ENCODE measurements at regions not wholly inside any gene's neighbourhood (a gene's known extent, or its start where the extent isn't known, plus 50 kb on each side); places are given as distances from the start of the nearest gene placed in this dataset.
"Not testable (repeated sequence)": the region's sequence is repeated elsewhere in the genome, so short reads cannot be mapped to it uniquely, and the experiment has no call there.

- H3K27me3 ChIP-seq (ENCODE audit: control insufficient read depth in 3 of 3, insufficient read depth in 3 of 3, low read length in 3 of 3), result no peaks in the 10 kb centered on the region
- H3K9me3 ChIP-seq (ENCODE audit: control insufficient read depth in 2 of 2, insufficient read depth in 1 of 2, low read depth in 1 of 2, low read length in 1 of 2), result no peaks in the 10 kb centered on the region
- H3K4me1 ChIP-seq (ENCODE audit: control insufficient read depth in 3 of 3, insufficient read depth in 2 of 3, low read depth in 1 of 3, low read length in 2 of 3), result no peaks in the 10 kb centered on the region
- FAIRE-seq, result no peak
- no peak overlapping the region for H3K27ac ChIP-seq (ENCODE audit: low read depth in 1 of 3, low read length in 2 of 3)
- WGBS, 3 donors, result 80 to 89% (median 88%) methylated on average over 1 of the region's 1 CpG
- DNase-seq, result no peak
- no peaks in the 10 kb centered on the region for H3K36me3 ChIP-seq (ENCODE audit: control insufficient read depth in 3 of 3, insufficient read depth in 2 of 3, low read depth in 1 of 3, low read length in 3 of 3)
- no peak overlapping the region for H3K4me3 ChIP-seq (ENCODE audit: low read depth in 1 of 3, low read length in 3 of 3)
Observed at GRCh38 chr18:30595942-30596341, 446.6 kb downstream of the DSC3 start.

GRCh38 chr18:30594911-30595310 is 447.6 kb downstream of the DSC3 start:
- H3K27ac ChIP-seq (ENCODE audit: low read depth in 1 of 3, low read length in 2 of 3); H3K4me1 ChIP-seq (ENCODE audit: control insufficient read depth in 3 of 3, insufficient read depth in 2 of 3, low read depth in 1 of 3, low read length in 2 of 3); H3K4me3 ChIP-seq (ENCODE audit: low read depth in 1 of 3, low read length in 3 of 3); H3K27me3 ChIP-seq (ENCODE audit: control insufficient read depth in 3 of 3, insufficient read depth in 3 of 3, low read length in 3 of 3); H3K36me3 ChIP-seq (ENCODE audit: control insufficient read depth in 3 of 3, insufficient read depth in 2 of 3, low read depth in 1 of 3, low read length in 3 of 3); FAIRE-seq; H3K9me3 ChIP-seq (ENCODE audit: control insufficient read depth in 2 of 2, insufficient read depth in 1 of 2, low read depth in 1 of 2, low read length in 1 of 2); DNase-seq: not testable (repeated sequence)
- WGBS, 3 donors, result 90 to 94% (median 91%) methylated on average over 18 of the region's 18 CpGs

DNA sequence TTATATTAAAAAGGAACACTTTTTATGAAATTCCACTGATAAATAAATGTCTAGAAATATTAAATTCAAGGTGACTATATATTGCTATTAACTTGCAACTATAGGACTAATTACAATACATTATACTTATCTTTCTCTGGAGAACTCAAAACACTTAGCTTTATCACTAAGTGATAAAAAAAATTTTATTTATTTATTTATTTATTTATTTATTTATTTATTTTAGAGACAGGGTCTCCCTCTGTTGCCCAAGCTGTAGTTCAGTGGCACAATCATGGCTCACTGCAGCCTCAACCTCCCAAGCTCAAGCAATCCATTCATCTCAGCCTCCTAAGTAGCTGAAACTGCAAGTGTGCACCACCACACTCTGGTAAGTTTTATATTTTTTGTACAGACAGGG is 451.1 kb downstream of the DSC3 start:
- no peaks in the 10 kb centered on the region for H3K4me1 ChIP-seq (ENCODE audit: control insufficient read depth in 3 of 3, insufficient read depth in 2 of 3, low read depth in 1 of 3, low read length in 2 of 3)
- no peaks in the 10 kb centered on the region for H3K27me3 ChIP-seq (ENCODE audit: control insufficient read depth in 3 of 3, insufficient read depth in 3 of 3, low read length in 3 of 3)
- no peak overlapping the region for H3K27ac ChIP-seq (ENCODE audit: low read depth in 1 of 3, low read length in 2 of 3)
- no peaks in the 10 kb centered on the region for H3K9me3 ChIP-seq (ENCODE audit: control insufficient read depth in 2 of 2, insufficient read depth in 1 of 2, low read depth in 1 of 2, low read length in 1 of 2)
- DNase-seq (no peak), FAIRE-seq (no peak)
- H3K4me3 ChIP-seq (ENCODE audit: low read depth in 1 of 3, low read length in 3 of 3), result no peak overlapping the region
- H3K36me3 ChIP-seq (ENCODE audit: control insufficient read depth in 3 of 3, insufficient read depth in 2 of 3, low read depth in 1 of 3, low read length in 3 of 3), result no peaks in the 10 kb centered on the region

DNA sequence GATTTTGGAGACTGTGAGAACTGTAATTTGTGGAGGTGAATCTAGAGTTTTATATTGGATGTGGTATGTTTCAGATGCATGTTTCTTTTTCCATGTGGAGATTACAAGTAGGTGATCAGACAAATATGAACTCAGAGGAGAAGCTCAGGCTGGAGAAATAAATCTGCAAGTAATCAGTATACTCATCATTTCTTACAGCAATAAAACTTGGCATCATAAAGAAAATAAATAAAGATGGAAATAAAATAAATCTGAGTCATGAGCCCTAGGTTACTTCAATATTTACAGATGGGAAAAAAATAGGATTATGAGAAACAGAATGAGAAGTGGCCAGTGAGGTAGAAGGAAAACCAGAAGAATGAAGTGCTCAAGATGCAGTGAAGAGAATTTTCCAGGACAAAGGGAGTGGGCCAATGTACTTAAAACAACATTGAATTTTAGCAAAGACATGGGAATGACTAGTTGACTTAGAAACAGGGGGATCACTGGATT is 453.8 kb downstream of the DSC3 start:
- Histone ChIP-seq H3K4me1 (ENCODE audit: control insufficient read depth in 3 of 3, insufficient read depth in 2 of 3, low read depth in 1 of 3, low read length in 2 of 3) (no peaks in the 10 kb centered on the region), H3K36me3 (ENCODE audit: control insufficient read depth in 3 of 3, insufficient read depth in 2 of 3, low read depth in 1 of 3, low read length in 3 of 3) (no peaks in the 10 kb centered on the region), H3K4me3 (ENCODE audit: low read depth in 1 of 3, low read length in 3 of 3) (no peak overlapping the region), H3K27ac (ENCODE audit: low read depth in 1 of 3, low read length in 2 of 3) (no peak overlapping the region), H3K27me3 (ENCODE audit: control insufficient read depth in 3 of 3, insufficient read depth in 3 of 3, low read length in 3 of 3) (no peaks in the 10 kb centered on the region), H3K9me3 (ENCODE audit: control insufficient read depth in 2 of 2, insufficient read depth in 1 of 2, low read depth in 1 of 2, low read length in 1 of 2) (no peaks in the 10 kb centered on the region)
- no peak for FAIRE-seq
- no peak for DNase-seq

DNA sequence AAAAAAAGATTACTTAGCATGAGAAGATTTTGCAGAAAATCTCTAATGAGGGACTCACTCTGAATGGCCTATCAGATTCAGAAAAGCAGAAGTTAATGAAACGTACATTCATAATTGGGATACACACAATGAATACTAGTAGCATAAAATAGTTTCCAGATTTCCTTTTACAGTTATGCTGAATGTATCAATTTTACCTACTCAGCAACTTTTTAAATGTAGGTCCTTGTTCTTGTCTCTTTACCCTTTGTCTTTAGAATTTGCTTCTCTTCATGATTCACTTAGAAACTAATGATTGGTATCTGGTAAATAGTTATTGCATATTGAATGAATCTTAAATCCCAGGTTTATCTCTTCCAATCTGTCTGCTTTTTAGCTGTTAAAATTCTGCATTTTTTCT is 458.8 kb downstream of the DSC3 start:
- no peak overlapping the region for H3K4me3 ChIP-seq (ENCODE audit: low read depth in 1 of 3, low read length in 3 of 3)
- FAIRE-seq (no peak), DNase-seq (no peak)
- WGBS, 3 donors, result 44 to 71% (median 54%) methylated on average over 1 of the region's 1 CpG
- H3K9me3 ChIP-seq (ENCODE audit: control insufficient read depth in 2 of 2, insufficient read depth in 1 of 2, low read depth in 1 of 2, low read length in 1 of 2), result no peaks in the 10 kb centered on the region
- no peaks in the 10 kb centered on the region for H3K27me3 ChIP-seq (ENCODE audit: control insufficient read depth in 3 of 3, insufficient read depth in 3 of 3, low read length in 3 of 3)
- H3K27ac ChIP-seq (ENCODE audit: low read depth in 1 of 3, low read length in 2 of 3), result no peak overlapping the region
- no peaks in the 10 kb centered on the region for H3K4me1 ChIP-seq (ENCODE audit: control insufficient read depth in 3 of 3, insufficient read depth in 2 of 3, low read depth in 1 of 3, low read length in 2 of 3)
- no peaks in the 10 kb centered on the region for H3K36me3 ChIP-seq (ENCODE audit: control insufficient read depth in 3 of 3, insufficient read depth in 2 of 3, low read depth in 1 of 3, low read length in 3 of 3)

- Histone ChIP-seq H3K27ac (ENCODE audit: low read depth in 1 of 3, low read length in 2 of 3) (no peak overlapping the region), H3K27me3 (ENCODE audit: control insufficient read depth in 3 of 3, insufficient read depth in 3 of 3, low read length in 3 of 3) (no peaks in the 10 kb centered on the region), H3K9me3 (ENCODE audit: control insufficient read depth in 2 of 2, insufficient read depth in 1 of 2, low read depth in 1 of 2, low read length in 1 of 2) (no peaks in the 10 kb centered on the region), H3K4me1 (ENCODE audit: control insufficient read depth in 3 of 3, insufficient read depth in 2 of 3, low read depth in 1 of 3, low read length in 2 of 3) (no peaks in the 10 kb centered on the region), H3K4me3 (ENCODE audit: low read depth in 1 of 3, low read length in 3 of 3) (no peak overlapping the region), H3K36me3 (ENCODE audit: control insufficient read depth in 3 of 3, insufficient read depth in 2 of 3, low read depth in 1 of 3, low read length in 3 of 3) (no peaks in the 10 kb centered on the region)
- 65 to 80% (median 72%) methylated on average over 3 of the region's 3 CpGs for WGBS, 3 donors
- FAIRE-seq (no peak), DNase-seq (no peak)
Observed at GRCh38 chr18:30582078-30582477, 460.5 kb downstream of the DSC3 start.

DNA sequence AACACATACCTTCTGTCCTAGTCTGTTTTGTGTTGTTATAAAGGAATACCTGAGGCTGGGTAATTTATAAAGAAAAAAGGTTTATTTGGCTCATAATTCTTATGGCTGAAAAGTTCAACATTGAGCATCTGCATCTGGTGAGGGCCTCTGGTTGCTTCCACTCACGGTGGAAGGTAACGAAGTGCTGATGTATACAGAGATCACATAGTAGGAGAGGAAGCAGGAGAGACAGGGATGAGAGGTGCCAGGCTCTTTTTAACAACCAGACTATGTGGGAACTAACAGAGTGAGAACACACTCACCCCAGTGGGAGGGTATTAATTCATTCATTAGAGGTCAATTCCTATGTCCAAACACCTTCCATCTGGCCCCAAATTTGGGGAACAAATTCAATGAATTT is 463.8 kb downstream of the DSC3 start:
- WGBS, 3 donors, result 64 to 81% (median 76%) methylated on average over 2 of the region's 2 CpGs
- Histone ChIP-seq H3K4me1 (ENCODE audit: control insufficient read depth in 3 of 3, insufficient read depth in 2 of 3, low read depth in 1 of 3, low read length in 2 of 3) (no peaks in the 10 kb centered on the region), H3K27ac (ENCODE audit: low read depth in 1 of 3, low read length in 2 of 3) (no peak overlapping the region), H3K9me3 (ENCODE audit: control insufficient read depth in 2 of 2, insufficient read depth in 1 of 2, low read depth in 1 of 2, low read length in 1 of 2) (no peaks in the 10 kb centered on the region), H3K36me3 (ENCODE audit: control insufficient read depth in 3 of 3, insufficient read depth in 2 of 3, low read depth in 1 of 3, low read length in 3 of 3) (no peaks in the 10 kb centered on the region), H3K27me3 (ENCODE audit: control insufficient read depth in 3 of 3, insufficient read depth in 3 of 3, low read length in 3 of 3) (no peaks in the 10 kb centered on the region), H3K4me3 (ENCODE audit: low read depth in 1 of 3, low read length in 3 of 3) (no peak overlapping the region)
- FAIRE-seq, result no peak
- DNase-seq, result no peak

DNA sequence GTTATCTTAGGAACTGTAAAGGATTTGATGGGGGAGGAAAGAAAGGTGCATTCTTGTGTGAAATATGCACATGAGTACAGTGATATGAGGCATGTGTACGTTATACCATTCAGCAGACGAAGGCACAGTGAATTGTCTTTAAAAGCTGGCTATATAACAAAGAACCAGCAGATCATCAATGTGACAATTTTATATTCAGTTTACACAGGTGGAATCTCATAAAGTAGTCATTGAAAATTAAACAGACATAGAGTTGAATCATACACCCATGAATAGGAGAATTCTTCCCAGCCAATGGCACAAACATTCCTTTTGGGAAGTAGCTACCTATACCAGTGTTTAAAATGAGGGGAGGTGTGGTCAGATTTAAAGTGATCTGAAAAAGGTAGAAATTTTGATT is 470.3 kb downstream of the DSC3 start:
- FAIRE-seq, result no peak
- Histone ChIP-seq H3K36me3 (ENCODE audit: control insufficient read depth in 3 of 3, insufficient read depth in 2 of 3, low read depth in 1 of 3, low read length in 3 of 3) (no peaks in the 10 kb centered on the region), H3K27ac (ENCODE audit: low read depth in 1 of 3, low read length in 2 of 3) (no peak overlapping the region), H3K4me1 (ENCODE audit: control insufficient read depth in 3 of 3, insufficient read depth in 2 of 3, low read depth in 1 of 3, low read length in 2 of 3) (no peaks in the 10 kb centered on the region), H3K4me3 (ENCODE audit: low read depth in 1 of 3, low read length in 3 of 3) (no peak overlapping the region), H3K27me3 (ENCODE audit: control insufficient read depth in 3 of 3, insufficient read depth in 3 of 3, low read length in 3 of 3) (no peaks in the 10 kb centered on the region), H3K9me3 (ENCODE audit: control insufficient read depth in 2 of 2, insufficient read depth in 1 of 2, low read depth in 1 of 2, low read length in 1 of 2) (no peaks in the 10 kb centered on the region)
- no peak for DNase-seq
- 87 to 89% (median 88%) methylated on average over 2 of the region's 2 CpGs for WGBS, 3 donors

GRCh38 chr18:30568333-30568732 is 474.2 kb downstream of the DSC3 start:
- no peaks in the 10 kb centered on the region for H3K4me1 ChIP-seq (ENCODE audit: control insufficient read depth in 3 of 3, insufficient read depth in 2 of 3, low read depth in 1 of 3, low read length in 2 of 3)
- H3K36me3 ChIP-seq (ENCODE audit: control insufficient read depth in 3 of 3, insufficient read depth in 2 of 3, low read depth in 1 of 3, low read length in 3 of 3), result no peaks in the 10 kb centered on the region
- H3K4me3 ChIP-seq (ENCODE audit: low read depth in 1 of 3, low read length in 3 of 3), result no peak overlapping the region
- H3K27ac ChIP-seq (ENCODE audit: low read depth in 1 of 3, low read length in 2 of 3), result no peak overlapping the region
- FAIRE-seq, result no peak
- DNase-seq, result no peak
- 87 to 89% (median 88%) methylated on average over 5 of the region's 5 CpGs for WGBS, 3 donors
- no peaks in the 10 kb centered on the region for H3K9me3 ChIP-seq (ENCODE audit: control insufficient read depth in 2 of 2, insufficient read depth in 1 of 2, low read depth in 1 of 2, low read length in 1 of 2)
- no peaks in the 10 kb centered on the region for H3K27me3 ChIP-seq (ENCODE audit: control insufficient read depth in 3 of 3, insufficient read depth in 3 of 3, low read length in 3 of 3)

Measured in small intestine (tissue), 7 donors.